ENCODE measurements at regions not wholly inside any gene's neighbourhood (a gene's known extent, or its start where the extent isn't known, plus 50 kb on each side); places are given as distances from the start of the nearest gene placed in this dataset.

DNA sequence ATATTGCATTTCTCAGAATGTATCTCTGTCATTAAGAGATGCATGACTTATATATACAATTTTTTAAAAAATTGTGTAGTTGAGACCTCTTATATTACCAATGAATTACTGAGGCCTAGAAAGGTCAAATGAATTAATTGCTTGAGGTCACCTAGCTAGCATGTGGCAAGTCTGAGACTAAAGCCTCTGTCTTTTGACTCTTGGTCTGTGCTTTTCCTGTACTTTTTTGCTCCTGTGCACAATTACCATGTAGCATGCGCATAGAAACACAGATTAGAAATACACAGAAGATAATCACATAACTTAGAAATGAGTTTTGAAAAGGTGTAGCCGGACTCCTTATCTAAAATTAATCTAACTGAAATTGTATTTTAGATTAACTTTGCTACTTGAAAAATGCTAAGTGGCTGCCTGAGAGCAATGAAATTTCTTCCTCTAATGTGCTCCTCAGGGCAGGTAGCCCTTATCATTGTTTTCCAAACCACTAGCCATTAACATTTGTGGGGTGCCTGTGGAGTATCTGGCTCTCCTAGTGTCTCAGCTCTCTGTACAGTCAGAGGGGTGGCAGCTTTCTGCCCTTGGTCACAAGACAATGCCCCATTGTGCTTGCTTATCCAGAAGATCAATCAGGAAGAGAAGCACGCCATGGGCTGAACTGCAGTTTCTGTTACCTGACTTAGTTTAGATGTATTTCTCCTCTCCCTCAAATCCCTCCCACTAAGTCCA is 119.6 kb downstream of the RFC3 start:
- intact Hi-C loops (cut with DNase I), result loop anchor here in 1 of 2 donors (10.0 kb wide), 1 partner anchor 1217 kb away; no protein-coding TSS in a partner anchor
- no peak for DNase-seq (ENCODE audit: low spot score)

DNA sequence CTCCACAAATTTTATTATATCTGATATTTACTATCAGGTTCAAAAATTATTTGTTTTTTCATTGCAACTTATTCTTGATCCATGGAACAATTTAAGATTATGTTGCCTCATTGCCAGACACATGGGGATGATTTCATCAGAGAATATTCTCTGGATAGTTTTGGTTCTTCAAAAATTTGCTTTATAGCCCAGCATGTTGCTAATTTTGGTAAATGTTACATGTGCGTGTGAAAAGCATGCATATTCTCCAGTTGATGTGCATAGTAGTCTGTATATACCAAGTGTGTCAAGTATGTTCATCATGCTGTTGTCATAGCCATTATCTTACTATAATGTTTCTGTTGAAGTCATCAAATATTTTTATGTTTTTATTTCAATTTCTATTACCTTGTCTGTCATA is 122.3 kb downstream of the RFC3 start:
- no peak for DNase-seq (ENCODE audit: low spot score)
- intact Hi-C loops (cut with DNase I), result no loop called here

DNA sequence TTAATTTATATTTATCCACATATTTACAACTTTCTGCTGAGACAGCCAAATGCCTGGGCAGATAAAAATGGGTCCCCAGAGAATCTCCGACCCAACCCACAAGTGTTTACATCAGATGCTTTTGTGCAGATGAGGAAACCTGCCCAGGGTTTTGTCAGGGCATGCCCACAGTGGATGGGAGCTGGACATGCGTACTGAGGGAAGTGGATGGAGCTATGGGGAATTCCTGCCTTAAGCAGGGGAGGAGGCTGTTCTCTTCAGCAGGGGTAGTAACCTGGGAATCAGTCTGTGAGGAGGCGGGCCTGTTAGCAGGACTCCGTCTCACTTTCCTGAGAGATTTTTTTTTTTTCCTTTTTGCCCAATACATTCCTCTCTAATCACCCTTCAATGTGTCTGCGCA is 122.9 kb downstream of the RFC3 start:
- intact Hi-C loops (cut with DNase I), result no loop called here
- DNase-seq (ENCODE audit: low spot score), result no peak

DNA sequence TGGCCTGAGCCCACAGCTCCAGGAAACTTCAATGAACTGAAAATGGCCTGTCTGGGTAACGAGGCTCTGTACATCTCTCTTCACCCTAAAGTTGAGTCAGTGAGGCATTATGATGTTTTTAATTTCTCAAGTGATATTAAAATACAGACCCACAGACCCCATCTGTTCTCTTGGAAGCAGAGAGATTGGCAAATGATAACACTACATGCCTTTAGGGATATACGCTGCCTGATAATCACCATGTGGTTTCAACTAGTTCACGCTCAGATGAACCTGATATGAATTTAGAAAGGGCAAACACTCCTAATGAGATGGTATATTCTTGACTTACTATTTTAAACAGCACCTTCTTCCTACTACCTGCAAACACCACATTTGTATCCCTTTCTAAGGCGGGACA is 127.5 kb downstream of the RFC3 start:
- intact Hi-C loops (cut with DNase I), result no loop called here
- DNase-seq (ENCODE audit: low spot score), result no peak

DNA sequence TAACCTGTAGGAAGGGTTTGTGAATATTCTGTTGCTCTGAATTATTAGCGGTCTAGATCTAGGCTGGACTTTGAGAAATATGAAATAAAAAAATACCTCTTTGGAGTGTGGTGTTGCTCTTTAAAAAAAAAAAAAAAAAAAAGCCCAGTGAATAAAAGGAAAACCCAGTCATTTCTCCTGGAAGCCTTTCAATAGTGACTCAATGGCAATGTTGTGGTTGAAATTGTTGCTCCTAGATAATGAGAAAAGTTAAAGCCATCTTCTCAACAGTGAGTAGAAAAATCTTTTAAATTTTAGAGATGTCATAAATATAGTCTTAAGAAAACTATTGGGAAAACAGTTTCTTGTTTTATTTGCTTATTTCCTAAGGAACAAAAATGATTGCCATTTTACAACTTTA is 135.3 kb downstream of the RFC3 start:
- no peak for DNase-seq (ENCODE audit: low spot score)
- intact Hi-C loops (cut with DNase I), result no loop called here

DNA sequence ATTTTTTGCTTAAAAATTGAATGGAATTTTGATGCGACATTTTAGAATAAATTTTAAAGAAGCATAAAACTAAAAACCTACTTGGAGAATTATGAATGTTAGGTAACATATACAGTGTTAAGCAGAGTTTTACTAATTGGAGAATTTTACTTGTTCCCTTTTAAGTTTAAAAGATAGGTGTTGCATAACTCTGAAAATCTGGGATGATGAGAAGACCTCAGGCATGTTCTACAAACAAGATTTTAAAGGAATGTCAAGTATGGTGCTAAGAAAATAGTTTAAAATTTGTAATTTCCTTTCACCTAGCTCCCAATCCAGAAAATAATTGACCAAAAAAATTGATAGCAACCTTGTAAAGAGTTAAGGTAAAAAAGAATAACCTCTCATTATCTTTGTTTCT is 135.8 kb downstream of the RFC3 start:
- intact Hi-C loops (cut with DNase I), result no loop called here

DNA sequence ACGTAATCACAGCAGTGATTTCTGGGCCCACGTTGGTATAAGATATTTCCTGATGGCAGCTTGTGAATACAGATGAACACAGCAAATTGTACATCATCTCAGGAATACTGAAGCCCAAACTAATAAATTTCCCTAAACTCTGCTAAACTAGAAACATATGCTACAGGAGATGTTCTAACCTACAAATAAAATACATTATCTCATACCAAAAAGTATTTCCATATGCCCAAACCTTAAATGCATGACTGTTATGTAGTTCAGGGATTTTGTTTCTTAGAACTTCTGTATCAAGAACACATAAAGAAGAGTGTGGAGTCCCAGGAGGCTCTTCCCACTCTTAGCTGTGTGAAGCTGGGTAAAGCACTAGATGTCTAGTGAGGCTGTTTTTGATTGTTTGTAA is 138.4 kb downstream of the RFC3 start:
- intact Hi-C loops (cut with DNase I), result no loop called here
- no peak for DNase-seq (ENCODE audit: low spot score)

More for the DNA sequence above, 135.8 kb downstream of the RFC3 start:
- no peak for DNase-seq (ENCODE audit: low spot score)

DNA sequence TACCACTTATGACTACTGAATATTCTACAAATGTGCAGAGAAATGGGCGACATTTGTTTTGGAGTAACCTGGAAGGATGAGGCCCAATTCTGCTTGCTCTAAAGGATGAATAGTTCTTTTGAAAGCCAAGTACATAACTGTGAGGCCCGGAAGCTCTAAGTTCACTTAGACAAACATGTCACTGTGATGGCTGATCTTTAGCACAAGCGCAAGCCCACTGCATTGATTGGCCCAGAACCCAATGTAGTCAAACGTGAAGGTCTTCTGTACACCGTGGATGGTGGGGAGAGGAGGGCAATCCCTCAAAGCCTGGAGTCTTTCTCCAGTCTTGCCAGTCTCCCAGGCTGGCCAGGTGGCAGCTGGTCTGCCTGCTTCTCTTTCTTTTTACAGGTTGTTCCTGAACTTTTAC is 139.6 kb downstream of the RFC3 start:
- no peak for DNase-seq (ENCODE audit: low spot score)
- intact Hi-C loops (cut with DNase I), result no loop called here

DNA sequence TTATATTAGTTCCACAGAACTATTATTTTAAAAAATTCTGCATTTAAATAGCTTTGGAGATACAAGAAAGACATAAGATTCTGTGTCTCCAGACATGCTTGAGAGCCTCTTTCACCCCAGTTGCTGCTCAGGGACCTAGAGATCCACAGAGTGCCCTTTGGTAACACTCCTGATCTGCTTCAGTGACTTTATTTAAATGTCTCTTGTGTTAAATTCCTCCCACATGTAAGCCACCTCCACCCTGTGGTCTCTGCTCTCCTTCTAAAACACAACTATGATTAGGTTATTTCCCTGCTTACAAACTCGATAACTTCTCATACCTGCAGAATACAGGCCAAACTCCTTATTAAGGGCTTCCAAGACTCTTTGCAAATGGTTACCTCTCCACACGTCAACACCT is 141.0 kb downstream of the RFC3 start:
- no peak for DNase-seq (ENCODE audit: low spot score)
- intact Hi-C loops (cut with DNase I), result no loop called here

DNA sequence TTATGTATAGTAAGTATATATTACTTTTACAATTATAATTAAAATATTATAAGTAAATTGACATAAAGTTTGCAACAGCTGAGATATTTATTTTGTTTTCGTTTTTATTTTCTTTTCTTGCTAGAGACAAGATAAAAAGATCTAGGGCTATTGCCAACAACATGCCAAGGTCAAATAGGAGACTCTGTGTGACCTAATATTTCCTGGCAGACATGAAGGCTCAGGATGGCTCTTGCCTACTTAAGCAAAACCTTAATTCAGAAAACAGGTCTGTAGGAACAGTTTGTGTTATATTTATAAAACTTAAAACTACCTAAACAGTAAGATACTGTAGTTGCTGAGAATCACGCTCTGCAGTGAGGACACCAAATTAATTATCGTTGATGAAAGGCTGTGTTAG is 145.2 kb downstream of the RFC3 start:
- no peak for DNase-seq (ENCODE audit: low spot score)
- intact Hi-C loops (cut with DNase I), result no loop called here

DNA sequence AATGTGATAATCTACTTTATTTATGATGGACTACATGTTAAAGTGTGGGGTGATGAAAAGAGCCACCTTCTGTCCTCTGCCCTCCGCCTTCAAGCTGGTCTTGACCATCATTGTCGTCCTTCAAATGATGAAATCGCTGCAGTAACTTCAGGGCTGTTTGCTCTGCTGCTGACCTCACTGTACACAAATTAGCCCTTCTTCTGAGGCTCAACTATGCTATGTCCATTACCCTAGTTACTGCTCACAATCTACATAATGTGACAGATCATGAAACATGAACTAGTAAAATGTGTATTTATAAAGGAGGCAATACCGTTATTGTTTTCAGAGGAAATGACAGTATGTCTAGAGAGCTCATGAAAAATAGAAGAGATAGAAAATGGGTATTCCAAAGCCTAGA is 145.9 kb downstream of the RFC3 start:
- intact Hi-C loops (cut with DNase I), result no loop called here
- no peak for DNase-seq (ENCODE audit: low spot score)

DNA sequence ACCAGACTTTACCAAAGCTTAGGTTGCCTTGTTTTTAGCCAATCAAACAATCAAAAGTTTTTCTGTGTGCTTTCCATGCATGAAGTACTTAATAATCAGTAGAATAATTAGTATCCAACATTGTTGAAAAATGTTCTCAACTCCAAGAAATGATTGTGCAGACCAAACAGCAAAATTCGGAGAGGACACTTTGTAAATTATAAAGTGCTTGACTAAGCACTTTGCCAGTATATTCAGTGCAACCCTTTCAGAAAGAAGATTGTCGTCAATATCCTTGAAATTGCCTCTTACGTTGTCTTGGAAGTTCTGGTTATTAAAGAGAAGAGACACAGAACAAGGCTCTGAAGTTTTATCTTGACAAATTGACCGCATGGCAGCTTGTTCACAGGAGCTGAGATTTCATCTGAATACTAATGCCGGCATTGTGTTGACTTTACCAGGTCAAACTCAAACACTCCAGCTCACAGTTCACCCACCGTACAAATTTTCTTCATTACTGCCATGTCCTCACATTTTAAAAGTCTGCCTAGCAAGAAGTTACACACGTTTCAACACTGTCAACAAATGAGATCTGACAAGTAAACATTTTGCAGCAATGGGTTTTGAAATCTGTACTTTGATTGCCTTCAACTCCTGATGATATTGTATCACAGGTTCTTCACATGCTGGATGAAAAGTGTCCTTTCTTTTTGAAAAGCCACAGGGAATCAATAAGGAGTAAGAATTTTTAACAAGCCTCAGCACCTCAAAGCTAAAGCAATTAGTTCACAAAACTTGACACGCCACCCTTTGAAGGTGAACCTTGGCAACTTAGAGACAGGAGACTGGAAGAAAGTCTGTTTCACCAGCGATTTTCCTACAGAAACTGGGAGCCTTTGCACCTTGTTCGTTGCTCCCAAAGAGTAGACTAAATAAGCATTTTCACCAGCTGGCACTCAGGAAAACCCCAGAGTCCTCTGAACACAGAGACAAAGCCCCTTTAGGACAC is 150.9 kb downstream of the RFC3 start:
- intact Hi-C loops (cut with DNase I), result no loop called here

DNA sequence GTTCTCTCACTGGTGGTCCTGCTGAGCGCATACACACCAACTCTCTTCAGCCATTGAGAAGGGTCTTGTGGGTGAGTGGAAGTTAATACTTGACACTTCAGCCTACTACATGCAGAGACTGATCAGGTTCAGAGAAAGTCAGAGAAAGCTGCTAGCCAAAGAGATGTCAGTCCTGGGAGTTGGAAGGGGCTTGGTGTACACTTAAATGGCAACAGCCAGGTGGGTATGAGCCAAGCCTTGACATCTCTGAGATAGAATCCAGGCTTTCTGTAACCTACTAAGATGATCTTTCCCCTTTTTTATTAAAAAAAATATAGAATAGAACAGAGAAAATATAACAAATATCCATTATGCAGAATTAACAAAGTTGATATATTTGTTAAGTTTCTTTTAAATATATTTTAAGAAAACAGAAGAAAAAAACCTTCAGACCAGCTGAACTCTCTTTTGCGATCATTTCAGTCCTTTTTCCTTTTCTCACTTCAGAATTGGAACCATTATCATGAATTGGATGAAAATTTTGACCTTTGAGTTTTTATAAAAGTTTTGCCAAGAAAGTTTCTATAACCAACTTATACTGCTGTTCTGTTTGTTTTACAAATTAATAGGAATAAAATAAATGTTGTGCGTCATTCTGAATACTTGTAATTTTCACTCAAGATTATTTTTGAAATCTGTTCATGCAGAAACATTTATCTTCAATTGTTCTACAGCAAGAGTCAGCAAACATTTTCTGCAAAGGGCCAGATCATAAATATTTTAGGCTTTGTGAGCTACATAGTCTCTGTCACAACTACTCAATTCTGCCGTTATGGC is 153.0 kb downstream of the RFC3 start:
- intact Hi-C loops (cut with DNase I), result no loop called here

More for the DNA sequence above, 150.9 kb downstream of the RFC3 start:
- no peak for DNase-seq (ENCODE audit: low spot score)

DNA sequence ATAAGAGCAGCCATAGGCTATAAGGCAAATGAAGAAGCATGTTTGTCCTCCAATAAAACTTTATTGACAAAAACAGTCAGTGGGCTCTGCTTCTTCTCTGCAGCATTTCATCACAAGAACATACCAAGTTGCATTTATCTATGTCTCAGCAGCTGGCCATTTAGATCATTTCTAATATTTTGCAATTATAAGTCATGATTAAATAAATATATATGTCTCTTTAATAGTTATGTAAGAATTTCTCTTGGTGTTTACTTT is 153.5 kb downstream of the RFC3 start:
- intact Hi-C loops (cut with DNase I), result no loop called here
- DNase-seq (ENCODE audit: low spot score), result no peak

More for the DNA sequence above, 153.0 kb downstream of the RFC3 start:
- no peak for DNase-seq (ENCODE audit: low spot score)

DNA sequence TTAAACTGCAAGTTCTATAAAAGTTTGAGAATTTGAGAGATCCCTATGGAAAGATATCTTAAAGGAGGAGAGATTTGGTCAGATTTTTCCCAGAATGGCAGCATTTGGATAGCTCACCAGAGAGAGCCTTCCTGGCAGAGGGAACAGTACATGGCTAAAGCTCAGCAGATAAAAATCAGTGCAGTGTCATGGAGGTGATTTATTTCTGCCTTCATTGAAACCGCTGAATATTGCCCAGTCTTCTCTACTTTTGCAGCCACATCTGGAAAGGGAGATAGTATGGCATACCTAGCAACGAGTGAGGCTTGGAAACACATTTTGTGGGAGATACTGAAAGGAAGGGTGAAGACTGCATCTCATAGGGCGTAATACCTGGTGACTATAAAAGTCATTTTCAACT is 155.2 kb downstream of the RFC3 start:
- DNase-seq (ENCODE audit: low spot score), result no peak
- intact Hi-C loops (cut with DNase I), result no loop called here

DNA sequence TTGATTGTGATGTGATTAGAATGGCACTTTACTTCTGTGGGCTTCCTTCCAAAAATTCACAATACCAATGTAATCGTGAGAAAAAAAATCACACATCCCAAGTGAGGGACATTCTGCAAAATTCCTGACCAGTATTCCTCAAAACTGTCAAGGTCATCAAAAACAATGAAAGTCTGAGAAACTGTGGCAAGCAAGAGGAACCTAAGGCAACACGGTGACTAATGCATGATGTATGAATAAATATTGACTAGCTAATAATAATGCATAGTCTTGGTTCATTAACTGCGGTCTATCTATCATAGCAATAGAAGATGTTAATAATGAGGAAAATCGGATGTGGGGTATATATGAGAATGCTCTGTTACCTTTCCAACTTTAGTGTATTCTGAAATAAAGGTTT is 159.0 kb downstream of the RFC3 start:
- no peak for DNase-seq (ENCODE audit: low spot score)
- intact Hi-C loops (cut with DNase I), result no loop called here

DNA sequence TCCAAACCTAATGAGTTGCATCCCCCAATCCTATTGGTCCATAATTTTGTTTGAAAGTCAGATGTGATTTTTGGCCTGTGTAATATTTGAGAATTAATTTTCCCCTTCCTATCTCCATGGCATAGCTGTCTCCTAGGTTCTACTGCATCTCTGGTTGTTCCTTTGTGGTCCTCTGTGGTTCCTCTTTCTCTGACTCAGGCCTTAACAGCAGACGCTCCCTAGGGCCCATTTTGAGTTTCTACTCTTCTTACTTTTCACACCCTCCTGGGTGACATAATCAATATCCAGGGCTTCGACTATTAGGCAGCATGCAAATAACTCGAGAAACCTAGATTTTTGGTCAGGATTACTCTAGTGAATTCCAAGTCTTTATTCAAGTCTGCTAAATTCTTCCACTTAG is 160.7 kb downstream of the RFC3 start:
- intact Hi-C loops (cut with DNase I), result no loop called here
- DNase-seq (ENCODE audit: low spot score), result no peak

DNA sequence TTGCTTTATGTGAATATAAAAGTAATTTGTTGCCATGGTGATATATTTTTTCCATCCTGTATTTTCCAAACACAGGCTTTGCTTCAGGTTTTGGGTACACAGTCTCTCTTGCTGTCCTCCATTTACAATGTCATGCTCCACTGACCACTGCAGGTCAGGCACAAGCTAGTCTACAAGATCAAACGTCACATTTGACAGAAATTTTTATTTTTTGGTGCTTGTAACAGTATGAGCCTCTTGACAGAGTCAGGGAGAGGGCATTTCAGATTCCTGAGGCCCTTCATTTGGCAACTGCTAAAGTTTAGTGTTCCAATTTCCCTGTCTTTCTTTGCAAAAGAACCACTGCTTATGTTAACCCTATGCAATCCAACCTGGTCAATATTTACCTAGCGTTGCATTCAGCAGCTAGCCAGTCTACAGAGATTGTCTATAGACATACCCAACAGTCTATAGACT is 175.0 kb downstream of the RFC3 start:
- no peak for DNase-seq (ENCODE audit: low spot score)
- intact Hi-C loops (cut with DNase I), result no loop called here

DNA sequence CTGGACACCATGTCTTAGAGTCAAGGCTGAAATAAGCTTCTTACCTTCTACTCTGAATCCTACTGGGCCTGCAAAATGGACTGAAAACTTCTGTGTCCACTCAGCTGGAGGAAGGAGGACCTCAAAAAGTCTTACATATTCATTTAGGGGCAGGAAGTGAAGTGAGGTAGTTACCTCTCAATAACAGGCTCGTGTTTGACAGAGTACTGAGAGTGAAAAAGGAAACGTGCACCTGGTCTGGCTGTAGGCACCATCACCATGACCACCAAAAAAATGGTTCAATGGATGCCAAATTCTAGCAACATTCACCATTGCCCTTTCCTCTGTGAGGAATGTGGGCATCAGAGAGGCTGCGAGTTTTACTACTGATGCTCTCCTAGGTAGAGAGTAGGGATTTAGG is 176.2 kb downstream of the RFC3 start:
- intact Hi-C loops (cut with DNase I), result no loop called here
- no peak for DNase-seq (ENCODE audit: low spot score)

Measured in posterior vena cava (tissue), 2 donors.